GM23338 (cell line): ENCODE measurements at regions not wholly inside any gene's neighbourhood (a gene's known extent, or its start where the extent isn't known, plus 50 kb on each side); places are given as distances from the start of the nearest gene placed in this dataset.

Source experiments
- ATAC-seq: fragments of 200-7000 bp; cut with Tn5 transposase; 3 replicates; pipeline ENCODE4 v1.9.1; 2020
- DNase-seq: peaks from one replicate; pipeline ENCODE4 v3.0.0-alpha.2; 2015; ENCODE audit warnings: low spot score
- H2AFZ ChIP-seq: fragments of 200-600 bp; sonication (generic); 2 replicates; pipeline ENCODE4 v1.8.0; 2016; ENCODE audit warnings: antibody characterized with exemption, mild to moderate bottlenecking, moderate library complexity
- H3F3A ChIP-seq: fragments of 200-600 bp; sonication (generic); replicated peaks from 2 replicates; pipeline ENCODE4 v1.8.0; 2017; ENCODE audit warnings: antibody characterized with exemption, mixed run types, low read depth
- H3K27ac ChIP-seq: fragments of 200-600 bp; sonication (generic); 2 replicates; pipeline ENCODE4 v1.6.1; 2016; ENCODE audit warnings: low read depth
- H3K27me3 ChIP-seq: fragments of 200-600 bp; sonication (generic); 2 replicates; pipeline ENCODE4 v1.8.0; 2016; ENCODE audit warnings: mild to moderate bottlenecking, mixed run types, moderate library complexity; ENCODE audit not compliant: insufficient read depth
- H3K36me3 ChIP-seq: fragments of 200-600 bp; sonication (generic); 2 replicates; pipeline ENCODE4 v1.8.0; 2016; ENCODE audit warnings: mild to moderate bottlenecking; ENCODE audit not compliant: insufficient read depth
- H3K4me1 ChIP-seq: fragments of 200-600 bp; sonication (generic); 2 replicates; pipeline ENCODE4 v1.8.0; 2016; ENCODE audit warnings: mild to moderate bottlenecking, moderate library complexity; ENCODE audit not compliant: insufficient read depth
- H3K4me2 ChIP-seq: fragments of 200-600 bp; sonication (generic); 2 replicates; pipeline ENCODE4 v1.7.1; 2017; ENCODE audit warnings: mixed run types
- H3K4me3 ChIP-seq: fragments of 200-600 bp; sonication (generic); 2 replicates; pipeline ENCODE4 v1.6.1; 2016; ENCODE audit warnings: mixed run types
- H3K79me2 ChIP-seq: fragments of 200-600 bp; sonication (generic); replicated peaks from 2 replicates; pipeline ENCODE4 v1.8.0; 2017; ENCODE audit warnings: mild to moderate bottlenecking; ENCODE audit not compliant: insufficient read depth
- H3K9me2 ChIP-seq: fragments of 200-600 bp; sonication (generic); 2 replicates; pipeline ENCODE4 v1.8.0; 2017; ENCODE audit not compliant: insufficient read depth
- H4K20me1 ChIP-seq: fragments of 200-600 bp; sonication (generic); replicated peaks from 2 replicates; pipeline ENCODE4 v1.8.0; 2017; ENCODE audit warnings: mild to moderate bottlenecking; ENCODE audit not compliant: insufficient read depth
- H3K27ac Mint-ChIP-seq: 2 replicates; pipeline ENCODE4 v1.8.0; 2020; ENCODE audit warnings: inconsistent platforms, mild to moderate bottlenecking, moderate library complexity, mixed read lengths
- H3K27me3 Mint-ChIP-seq: 3 replicates; pipeline ENCODE4 v1.8.0; 2022; ENCODE audit warnings: low read depth, mild to moderate bottlenecking, moderate library complexity, mixed read lengths, inconsistent platforms; ENCODE audit not compliant: insufficient read depth, poor library complexity
- H3K36me3 Mint-ChIP-seq: 3 replicates; pipeline ENCODE4 v1.8.0; 2021; ENCODE audit warnings: low read depth, mild to moderate bottlenecking, inconsistent platforms, moderate library complexity, mixed read lengths
- H3K4me1 Mint-ChIP-seq: 3 replicates; pipeline ENCODE4 v1.8.0; 2020; ENCODE audit warnings: mild to moderate bottlenecking, inconsistent platforms, mixed read lengths
- H3K4me3 Mint-ChIP-seq: 3 replicates; pipeline ENCODE4 v1.8.0; 2021; ENCODE audit warnings: moderate library complexity, mild to moderate bottlenecking, inconsistent platforms, mixed read lengths
- H3K9me3 Mint-ChIP-seq: 3 replicates; pipeline ENCODE4 v1.8.0; 2020; ENCODE audit warnings: moderate library complexity, mild to moderate bottlenecking, inconsistent platforms, mixed read lengths
- CREB1 ChIP-seq: fragments of 250-450 bp; sonication (Bioruptor Pico); IDR thresholded peaks from 2 replicates; pipeline ENCODE4 v1.5.0; 2020; ENCODE audit warnings: low read depth, mild to moderate bottlenecking, moderate library complexity
- CTCF ChIP-seq, 2 experiments: fragments of 200-600 bp in 1 of 2; sonication (generic) in 1 of 2; conservative IDR thresholded peaks; 2 replicates each; pipeline versions ENCODE4 v1.5.1 to v1.6.1; 2016 to 2017; ENCODE audit warnings: antibody characterized with exemption in 2 of 2, low read depth in 2 of 2, mild to moderate bottlenecking in 2 of 2, moderate library complexity in 1 of 2
- ETS1 ChIP-seq: IDR thresholded peaks from 2 replicates; pipeline ENCODE4 v1.6.1; 2016; ENCODE audit warnings: antibody characterized with exemption
- EZH2 ChIP-seq: fragments of 200-600 bp; sonication (generic); IDR thresholded peaks from one replicate; pipeline ENCODE4 v1.8.0; 2017; ENCODE audit warnings: antibody characterized with exemption, mild to moderate bottlenecking, low read depth; ENCODE audit not compliant: unreplicated experiment
- EZH2phosphoT487 ChIP-seq: fragments of 200-600 bp; sonication (generic); IDR thresholded peaks from one replicate; pipeline ENCODE4 v1.8.1; 2018; ENCODE audit warnings: antibody characterized with exemption; ENCODE audit not compliant: unreplicated experiment
- JUNB ChIP-seq: IDR thresholded peaks from one replicate; pipeline ENCODE4 v1.6.1; 2016; ENCODE audit warnings: antibody characterized with exemption; ENCODE audit not compliant: unreplicated experiment
- NANOG ChIP-seq: IDR thresholded peaks from 2 replicates; pipeline ENCODE4 v1.6.1; 2016; ENCODE audit warnings: antibody characterized with exemption, borderline replicate concordance
- POLR2AphosphoS5 ChIP-seq: IDR thresholded peaks from 2 replicates; pipeline ENCODE4 v1.6.1; 2016; ENCODE audit warnings: antibody characterized with exemption, low read depth
- REST ChIP-seq: IDR thresholded peaks from one replicate; pipeline ENCODE4 v1.6.1; 2018; ENCODE audit warnings: antibody characterized with exemption; ENCODE audit not compliant: unreplicated experiment
- STAT1 ChIP-seq: IDR thresholded peaks from one replicate; pipeline ENCODE4 v1.6.1; 2016; ENCODE audit warnings: antibody characterized with exemption; ENCODE audit not compliant: unreplicated experiment
- ZNF114 ChIP-seq: fragments of 250-450 bp; sonication (Bioruptor Pico); IDR thresholded peaks from 2 replicates; pipeline ENCODE4 v1.5.0; 2020; ENCODE audit warnings: mild to moderate bottlenecking, moderate library complexity
- ZNF331 ChIP-seq: fragments of 250-450 bp; sonication (Bioruptor Pico); IDR thresholded peaks from 2 replicates; pipeline ENCODE4 v1.5.0; 2020; ENCODE audit warnings: low read depth, mild to moderate bottlenecking, moderate library complexity
- ZNF462 ChIP-seq: fragments of 250-450 bp; sonication (Bioruptor Pico); IDR thresholded peaks from 2 replicates; pipeline ENCODE4 v1.5.0; 2020; ENCODE audit warnings: mild to moderate bottlenecking, moderate library complexity

GRCh38 chrX:122517786-122518185 is 666.3 kb upstream of the GRIA3 start:
- H3K9me2 ChIP-seq: no peaks in the 10 kb centered on the region
- Mint-ChIP-seq H3K9me3 (no peaks in the 10 kb centered on the region), H3K27ac (no peak overlapping the region), H3K36me3 (no peaks in the 10 kb centered on the region), H3K27me3 (no peaks in the 10 kb centered on the region), H3K4me3 (no peak overlapping the region), H3K4me1 (no peaks in the 10 kb centered on the region)
- DNase-seq (no peak), ATAC-seq (no peak)
- H3K27ac ChIP-seq: no peak overlapping the region
- no peaks in the 10 kb centered on the region for H3F3A ChIP-seq
- no peak overlapping the region for H3K4me3 ChIP-seq
- H4K20me1 ChIP-seq: no peaks in the 10 kb centered on the region
- no peak for TF ChIP-seq CREB1 (CRISPR knock-in tag)
- no peak for TF ChIP-seq JUNB
- no peak for TF ChIP-seq ZNF331
- TF ChIP-seq ZNF114 (CRISPR knock-in tag): no peak
- no peak for TF ChIP-seq STAT1
- TF ChIP-seq NANOG: no peak
- no peak for TF ChIP-seq ZNF462 (CRISPR knock-in tag)
- TF ChIP-seq ETS1: no peak
- no peak for TF ChIP-seq REST
- TF ChIP-seq EZH2: no peak
- no peak for TF ChIP-seq POLR2AphosphoS5
- TF ChIP-seq CTCF (conservative IDR thresholded peaks at IDR 0.05; ENCODE audit: low read depth in 2 of 2): no peak
- no peak for TF ChIP-seq EZH2phosphoT487
- H3K79me2 ChIP-seq: no peaks in the 10 kb centered on the region
- H3K36me3 ChIP-seq: no peaks in the 10 kb centered on the region
- no peak overlapping the region for H2AFZ ChIP-seq
- H3K27me3 ChIP-seq: no peaks in the 10 kb centered on the region
- H3K4me2 ChIP-seq: no peak overlapping the region
- H3K4me1 ChIP-seq: no peaks in the 10 kb centered on the region
